Endothelial cell of umbilical vein (primary cell): ENCODE measurements at regions not wholly inside any gene's neighbourhood (a gene's known extent, or its start where the extent isn't known, plus 50 kb on each side); places are given as distances from the start of the nearest gene placed in this dataset.

Experiments used
- BruUV-seq: library from RNA; stranded (reverse); fragments of 400-500 nt; replicated peaks from 2 replicates; lab custom pipeline; 2021; lab: Mats Ljungman, UMichigan
- CTCF ChIA-PET: fragments of 300-600, 350-600 bp; sonication (Branson Sonifier 250); formaldehyde crosslinking; loops from one replicate; lab custom pipeline; 2021; ENCODE audit warnings: antibody characterized with exemption, inconsistent platforms; lab: Charles Lee
- POLR2A ChIA-PET: fragments of 300-600, 350-600 bp; sonication (Branson Sonifier 250); formaldehyde crosslinking; loops from one replicate; lab custom pipeline; 2021; ENCODE audit warnings: antibody characterized with exemption, inconsistent platforms; lab: Charles Lee
- DNase-seq: peaks from one replicate; pipeline ENCODE4 v3.0.0-alpha.2; 2011; ENCODE audit warnings: low read depth, low spot score
- FAIRE-seq: peaks from 2 replicates; lab custom pipeline; 2011; peaks lifted over from hg19 to GRCh38; lab: Jason Lieb, UNC
- H2AFZ ChIP-seq: 2 replicates; pipeline ENCODE4 v1.6.0; 2012; ENCODE audit warnings: low read depth, low read length, control low read depth, inconsistent platforms
- H3K27ac ChIP-seq: 2 replicates; pipeline ENCODE4 v1.5.1; 2011; ENCODE audit warnings: low read depth, mild to moderate bottlenecking, control low read depth, low read length, moderate library complexity; ENCODE audit not compliant: insufficient read depth
- H3K27me3 ChIP-seq, 2 experiments: 2 replicates each; pipeline versions ENCODE4 v1.6.0 to v1.6.1; 2011; ENCODE audit warnings: low read length in 2 of 2, mixed read lengths in 1 of 2; ENCODE audit not compliant: control insufficient read depth in 2 of 2, insufficient read depth in 2 of 2
- H3K36me3 ChIP-seq, 2 experiments: 2 replicates in 1 of 2; 3 replicates in 1 of 2; pipeline ENCODE4 v1.5.1; 2011; ENCODE audit warnings: low read length in 2 of 2, mild to moderate bottlenecking in 1 of 2, moderate library complexity in 1 of 2; ENCODE audit not compliant: control insufficient read depth in 2 of 2, insufficient read depth in 2 of 2; ENCODE audit errors: extremely low read depth in 1 of 2
- H3K4me1 ChIP-seq: 3 replicates; pipeline ENCODE4 v1.5.1; 2011; ENCODE audit warnings: mild to moderate bottlenecking, low read length; ENCODE audit not compliant: control insufficient read depth, insufficient read depth; ENCODE audit errors: extremely low read depth
- H3K4me2 ChIP-seq: 2 replicates; pipeline ENCODE4 v1.6.1; 2011; ENCODE audit warnings: low read length, control low read depth, mixed read lengths; ENCODE audit not compliant: insufficient read depth
- H3K4me3 ChIP-seq, 3 experiments: fragments of 200-600 bp in 1 of 3; sonication (generic), shearing (Covaris generic) in 1 of 3; replicated peaks in 1 of 3; 2 replicates each; pipeline ENCODE4 v1.5.1; 2011 to 2016; ENCODE audit warnings: control low read depth in 3 of 3, low read length in 3 of 3, mild to moderate bottlenecking in 2 of 3, inconsistent platforms in 1 of 3, low read depth in 1 of 3, moderate library complexity in 1 of 3; ENCODE audit not compliant: insufficient read depth in 1 of 3
- H3K79me2 ChIP-seq: 2 replicates; pipeline ENCODE4 v1.6.0; 2012; ENCODE audit warnings: low read length, inconsistent platforms; ENCODE audit not compliant: control insufficient read depth, insufficient read depth
- H3K9ac ChIP-seq: replicated peaks from 2 replicates; pipeline ENCODE3; 2011; ENCODE audit warnings: low read length, control low read depth; ENCODE audit not compliant: insufficient read depth; ENCODE audit errors: extremely low read depth
- H3K9me1 ChIP-seq: replicated peaks from 3 replicates; pipeline ENCODE4 v1.6.0; 2011; ENCODE audit warnings: mild to moderate bottlenecking, low read length; ENCODE audit not compliant: control insufficient read depth, insufficient read depth; ENCODE audit errors: extremely low read depth
- H3K9me3 ChIP-seq: replicated peaks from 2 replicates; pipeline ENCODE4 v1.5.1; 2012; ENCODE audit warnings: low read length, inconsistent platforms; ENCODE audit not compliant: control insufficient read depth, insufficient read depth
- H4K20me1 ChIP-seq: replicated peaks from 2 replicates; pipeline ENCODE3; 2011; ENCODE audit warnings: mild to moderate bottlenecking, low read length; ENCODE audit not compliant: control insufficient read depth, insufficient read depth; ENCODE audit errors: extremely low read depth
- CTCF ChIP-seq, 2 donors: IDR thresholded peaks; 1 replicate in 1 of 2; 2 replicates in 1 of 2; pipeline ENCODE4 v1.5.1; 2011; ENCODE audit warnings: low read length in 2 of 2, mild to moderate bottlenecking in 2 of 2, moderate library complexity in 2 of 2, control low read depth in 1 of 2, inconsistent platforms in 1 of 2, low read depth in 1 of 2; ENCODE audit not compliant: insufficient read depth in 1 of 2; ENCODE audit errors: extremely low read depth in 1 of 2
- EZH2 ChIP-seq: IDR thresholded peaks from 2 replicates; pipeline ENCODE4 v1.6.1; 2012; ENCODE audit warnings: borderline replicate concordance, low read depth, mild to moderate bottlenecking, moderate library complexity, low read length, inconsistent platforms; ENCODE audit not compliant: severe bottlenecking
- FOS ChIP-seq: IDR thresholded peaks from 2 replicates; pipeline ENCODE4 v1.6.1; 2011; ENCODE audit warnings: mild to moderate bottlenecking, low read length, moderate library complexity, borderline replicate concordance; ENCODE audit not compliant: insufficient read depth
- GATA2 ChIP-seq: IDR thresholded peaks from 2 replicates; pipeline ENCODE4 v1.7.0; 2011; ENCODE audit warnings: low read depth, mild to moderate bottlenecking, moderate library complexity, mixed read lengths, low read length; ENCODE audit not compliant: insufficient read length, insufficient read depth
- JUN ChIP-seq: IDR thresholded peaks from 2 replicates; pipeline ENCODE4 v1.6.1; 2011; ENCODE audit warnings: borderline replicate concordance, low read depth; ENCODE audit not compliant: insufficient read length, insufficient read depth
- MYC ChIP-seq: IDR thresholded peaks from one replicate; pipeline ENCODE4 v1.6.1; 2011; ENCODE audit warnings: mild to moderate bottlenecking, low read depth, low read length
- POLR2A ChIP-seq: IDR thresholded peaks from 2 replicates; pipeline ENCODE4 v1.6.1; 2012; ENCODE audit warnings: low read depth, mild to moderate bottlenecking, control low read depth, low read length
- POLR2AphosphoS5 ChIP-seq: IDR thresholded peaks from 2 replicates; pipeline ENCODE4 v1.6.1; 2012; ENCODE audit warnings: low read depth, mild to moderate bottlenecking, control low read depth, low read length, moderate library complexity; ENCODE audit not compliant: insufficient read depth
- dilution Hi-C: fragments of 300-500 bp; cut with MboI; formaldehyde crosslinking; loops from one replicate; pipeline ENCODE4 v1.15.0; 2019; ENCODE audit warnings: low sequenced_read_pairs; ENCODE audit not compliant: extremely low pct_ligation_motif_present
- intact Hi-C: fragments of 100-400 bp; cut with micrococcal nuclease; formaldehyde crosslinking; loops from one replicate; pipeline ENCODE4 v1.10.0; 2022
- TF ChIP-seq, protein P1 (sequence below): IDR thresholded peaks from 2 replicates; pipeline ENCODE4 v1.6.1; 2011; ENCODE audit not compliant: insufficient read depth, insufficient read length

GRCh38 chr6:40075056-40075590 is 140.9 kb upstream of the MOCS1 start:
- CTCF ChIA-PET = no interaction called here
- no peaks in the 10 kb centered on the region for H3K4me1 ChIP-seq
- no peak overlapping the region for H3K4me2 ChIP-seq
- intact Hi-C loops (no loop called here), dilution Hi-C loops (no loop called here)
- H3K36me3 ChIP-seq = no peaks in the 10 kb centered on the region
- POLR2A ChIA-PET = no interaction called here
- H2AFZ ChIP-seq = no peak overlapping the region
- H3K9me3 ChIP-seq = peaks cover 2% of the 10 kb centered on the region
- no peak overlapping the region for H3K4me3 ChIP-seq
- H3K79me2 ChIP-seq = no peaks in the 10 kb centered on the region
- TF ChIP-seq MYC (no peak), JUN (no peak), CTCF (IDR thresholded peaks at IDR 0.05; ENCODE audit: extremely low read depth in 1 of 2, insufficient read depth in 1 of 2, low read depth in 1 of 2, low read length in 2 of 2) (no peak)
- no peaks in the 10 kb centered on the region for H3K27me3 ChIP-seq
- H4K20me1 ChIP-seq = no peaks in the 10 kb centered on the region
- no TSS peak for BruUV-seq
- DNase-seq (no peak), FAIRE-seq (no peak)
- no peaks in the 10 kb centered on the region for H3K9me1 ChIP-seq
- H3K9ac ChIP-seq = no peak overlapping the region
- no peak overlapping the region for H3K27ac ChIP-seq

- POLR2A ChIA-PET = no interaction called here
- TF ChIP-seq POLR2A (no peak), JUN (no peak), MYC (no peak), EZH2 (no peak), POLR2AphosphoS5 (no peak), FOS (no peak), CTCF (IDR thresholded peaks at IDR 0.05; ENCODE audit: extremely low read depth in 1 of 2, insufficient read depth in 1 of 2, low read depth in 1 of 2, low read length in 2 of 2) (no peak), GATA2 (no peak)
- TF ChIP-seq, protein P1, sequence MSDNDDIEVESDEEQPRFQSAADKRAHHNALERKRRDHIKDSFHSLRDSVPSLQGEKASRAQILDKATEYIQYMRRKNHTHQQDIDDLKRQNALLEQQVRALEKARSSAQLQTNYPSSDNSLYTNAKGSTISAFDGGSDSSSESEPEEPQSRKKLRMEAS = no peak
- Histone ChIP-seq H3K36me3 (no peaks in the 10 kb centered on the region), H3K27me3 (no peaks in the 10 kb centered on the region), H3K4me1 (no peaks in the 10 kb centered on the region), H3K9me3 (no peaks in the 10 kb centered on the region), H4K20me1 (no peaks in the 10 kb centered on the region), H3K9ac (no peak overlapping the region), H3K4me2 (no peak overlapping the region), H3K79me2 (no peaks in the 10 kb centered on the region), H3K27ac (no peak overlapping the region), H3K4me3 (no peak overlapping the region), H2AFZ (no peak overlapping the region), H3K9me1 (no peaks in the 10 kb centered on the region)
- DNase-seq (no peak), FAIRE-seq (no peak)
- dilution Hi-C loops (no loop called here), intact Hi-C loops (no loop called here)
- BruUV-seq = no TSS peak
- CTCF ChIA-PET = no interaction called here
Measured at GRCh38 chr6:40074306-40075055, 140.2 kb upstream of the MOCS1 start.
